ENCODE measurements at regions not wholly inside any gene's neighbourhood (a gene's known extent, or its start where the extent isn't known, plus 50 kb on each side); places are given as distances from the start of the nearest gene placed in this dataset.

- TF ChIP-seq REST (IDR thresholded peaks at IDR 0.05; ENCODE audit: insufficient replicate concordance, low read depth) (no peak), CTCF (IDR thresholded peaks at IDR 0.05; ENCODE audit: insufficient read depth, low read length) (no peak), POLR2AphosphoS5 (IDR thresholded peaks at IDR 0.05; ENCODE audit: low read depth) (no peak), GABPA (IDR thresholded peaks at IDR 0.05; ENCODE audit: low read depth) (no peak), SPI1 (IDR thresholded peaks at IDR 0.05; ENCODE audit: borderline replicate concordance, low read depth) (no peak)
These were observed 226.0 kb downstream of the VEGFC start for GRCh38 chr4:176566769-176567168.
